PFSK-1 (cell line): ENCODE measurements at regions not wholly inside any gene's neighbourhood (a gene's known extent, or its start where the extent isn't known, plus 50 kb on each side); places are given as distances from the start of the nearest gene placed in this dataset.

Experiments used
- FOXP2 ChIP-seq: optimal IDR thresholded peaks from 2 replicates; pipeline ENCODE3; 2011; ENCODE audit warnings: borderline replicate concordance, control low read depth, inconsistent platforms; ENCODE audit not compliant: insufficient read depth; ENCODE audit errors: extremely low read length, extremely low read depth
- POLR2AphosphoS5 ChIP-seq: IDR thresholded peaks from 2 replicates; pipeline ENCODE4 v1.6.1; 2012; ENCODE audit warnings: low read depth, mild to moderate bottlenecking, control low read depth, low read length, moderate library complexity
- SIN3A ChIP-seq: IDR thresholded peaks from 2 replicates; pipeline ENCODE4 v1.6.1; 2012; ENCODE audit warnings: mild to moderate bottlenecking, low read length, moderate library complexity, borderline replicate concordance; ENCODE audit not compliant: insufficient read depth
- TAF1 ChIP-seq: IDR thresholded peaks from 2 replicates; pipeline ENCODE4 v1.6.1; 2012; ENCODE audit warnings: low read length, control low read depth, borderline replicate concordance; ENCODE audit not compliant: insufficient read depth
- TF ChIP-seq, protein P1 (sequence below), 2 experiments: IDR thresholded peaks; 2 replicates each; pipeline versions ENCODE4 v1.6.1 to v1.8.0; 2011 to 2012; ENCODE audit warnings: low read depth in 2 of 2, low read length in 2 of 2, control low read depth in 1 of 2, inconsistent platforms in 1 of 2, mild to moderate bottlenecking in 1 of 2, moderate library complexity in 1 of 2; ENCODE audit not compliant: insufficient read depth in 1 of 2

DNA sequence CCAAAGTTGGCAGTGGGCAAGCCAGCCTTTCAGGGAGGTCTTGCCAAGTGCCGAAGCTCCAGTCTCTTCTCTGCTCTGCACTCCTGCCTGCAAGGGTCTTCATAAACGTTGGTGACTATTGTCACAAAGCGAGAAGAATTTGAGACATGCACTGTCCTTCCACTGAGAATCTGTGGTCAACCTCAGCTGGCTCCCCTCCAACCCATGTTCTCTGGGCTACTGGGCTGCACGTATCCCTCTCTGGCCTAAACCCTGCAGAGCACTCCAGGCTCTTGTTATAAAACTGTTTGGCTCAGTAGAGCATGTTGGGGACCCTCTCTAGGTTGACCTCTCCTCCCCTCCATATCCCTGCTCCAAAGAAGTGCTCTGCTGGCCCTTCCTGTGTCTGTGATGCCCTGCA lies 260.4 kb upstream of the NFE2L3 start:
- no peak for TF ChIP-seq POLR2AphosphoS5
- TF ChIP-seq, protein P1, sequence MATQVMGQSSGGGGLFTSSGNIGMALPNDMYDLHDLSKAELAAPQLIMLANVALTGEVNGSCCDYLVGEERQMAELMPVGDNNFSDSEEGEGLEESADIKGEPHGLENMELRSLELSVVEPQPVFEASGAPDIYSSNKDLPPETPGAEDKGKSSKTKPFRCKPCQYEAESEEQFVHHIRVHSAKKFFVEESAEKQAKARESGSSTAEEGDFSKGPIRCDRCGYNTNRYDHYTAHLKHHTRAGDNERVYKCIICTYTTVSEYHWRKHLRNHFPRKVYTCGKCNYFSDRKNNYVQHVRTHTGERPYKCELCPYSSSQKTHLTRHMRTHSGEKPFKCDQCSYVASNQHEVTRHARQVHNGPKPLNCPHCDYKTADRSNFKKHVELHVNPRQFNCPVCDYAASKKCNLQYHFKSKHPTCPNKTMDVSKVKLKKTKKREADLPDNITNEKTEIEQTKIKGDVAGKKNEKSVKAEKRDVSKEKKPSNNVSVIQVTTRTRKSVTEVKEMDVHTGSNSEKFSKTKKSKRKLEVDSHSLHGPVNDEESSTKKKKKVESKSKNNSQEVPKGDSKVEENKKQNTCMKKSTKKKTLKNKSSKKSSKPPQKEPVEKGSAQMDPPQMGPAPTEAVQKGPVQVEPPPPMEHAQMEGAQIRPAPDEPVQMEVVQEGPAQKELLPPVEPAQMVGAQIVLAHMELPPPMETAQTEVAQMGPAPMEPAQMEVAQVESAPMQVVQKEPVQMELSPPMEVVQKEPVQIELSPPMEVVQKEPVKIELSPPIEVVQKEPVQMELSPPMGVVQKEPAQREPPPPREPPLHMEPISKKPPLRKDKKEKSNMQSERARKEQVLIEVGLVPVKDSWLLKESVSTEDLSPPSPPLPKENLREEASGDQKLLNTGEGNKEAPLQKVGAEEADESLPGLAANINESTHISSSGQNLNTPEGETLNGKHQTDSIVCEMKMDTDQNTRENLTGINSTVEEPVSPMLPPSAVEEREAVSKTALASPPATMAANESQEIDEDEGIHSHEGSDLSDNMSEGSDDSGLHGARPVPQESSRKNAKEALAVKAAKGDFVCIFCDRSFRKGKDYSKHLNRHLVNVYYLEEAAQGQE (IDR thresholded peaks at IDR 0.05; ENCODE audit: insufficient read depth in 1 of 2, low read depth in 2 of 2, low read length in 2 of 2), result no peak
- no peak for TF ChIP-seq TAF1
- TF ChIP-seq FOXP2, result no peak
- TF ChIP-seq SIN3A, result no peak
